Thyroid gland (tissue), 4 donors: ENCODE measurements at regions not wholly inside any gene's neighbourhood (a gene's known extent, or its start where the extent isn't known, plus 50 kb on each side); places are given as distances from the start of the nearest gene placed in this dataset.

Experiments used
- POLR2A ChIP-seq, 2 donors: fragments of 450-650 bp; IDR thresholded peaks; one replicate each; pipeline ENCODE4 v1.6.1; 2017; ENCODE audit warnings: antibody characterized with exemption in 2 of 2, mild to moderate bottlenecking in 2 of 2, moderate library complexity in 1 of 2
- TF ChIP-seq, protein P1 (sequence below), 6 experiments: fragments of 200-600 bp in 3 of 6; fragments of 450-650 bp in 3 of 6; sonication (generic) in 3 of 6; IDR thresholded peaks; one replicate each; pipeline ENCODE4 v1.5.1; 2016 to 2019; ENCODE audit warnings: antibody characterized with exemption in 6 of 6, mild to moderate bottlenecking in 2 of 6, inconsistent platforms in 1 of 6, moderate library complexity in 1 of 6

DNA sequence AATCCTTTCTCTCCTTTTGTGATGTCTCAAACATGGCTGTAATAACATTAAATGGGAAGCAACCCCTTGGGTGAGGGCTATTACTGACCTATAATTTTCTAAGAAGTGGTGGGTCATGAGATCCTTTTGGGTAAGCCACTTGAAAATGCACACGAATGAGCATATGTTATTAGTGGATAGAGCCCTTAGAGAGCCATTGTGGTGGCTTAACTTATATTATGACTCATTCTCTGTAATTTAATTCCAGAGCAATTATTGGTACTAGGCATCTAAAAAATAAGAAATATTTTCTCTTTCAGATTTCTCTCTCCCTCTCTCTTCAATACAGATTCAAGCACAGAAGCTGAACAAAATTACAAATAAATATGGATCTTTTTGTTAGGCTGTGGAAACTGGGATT, 1177.4 kb upstream of the PHF14 start:
- TF ChIP-seq, protein P1, sequence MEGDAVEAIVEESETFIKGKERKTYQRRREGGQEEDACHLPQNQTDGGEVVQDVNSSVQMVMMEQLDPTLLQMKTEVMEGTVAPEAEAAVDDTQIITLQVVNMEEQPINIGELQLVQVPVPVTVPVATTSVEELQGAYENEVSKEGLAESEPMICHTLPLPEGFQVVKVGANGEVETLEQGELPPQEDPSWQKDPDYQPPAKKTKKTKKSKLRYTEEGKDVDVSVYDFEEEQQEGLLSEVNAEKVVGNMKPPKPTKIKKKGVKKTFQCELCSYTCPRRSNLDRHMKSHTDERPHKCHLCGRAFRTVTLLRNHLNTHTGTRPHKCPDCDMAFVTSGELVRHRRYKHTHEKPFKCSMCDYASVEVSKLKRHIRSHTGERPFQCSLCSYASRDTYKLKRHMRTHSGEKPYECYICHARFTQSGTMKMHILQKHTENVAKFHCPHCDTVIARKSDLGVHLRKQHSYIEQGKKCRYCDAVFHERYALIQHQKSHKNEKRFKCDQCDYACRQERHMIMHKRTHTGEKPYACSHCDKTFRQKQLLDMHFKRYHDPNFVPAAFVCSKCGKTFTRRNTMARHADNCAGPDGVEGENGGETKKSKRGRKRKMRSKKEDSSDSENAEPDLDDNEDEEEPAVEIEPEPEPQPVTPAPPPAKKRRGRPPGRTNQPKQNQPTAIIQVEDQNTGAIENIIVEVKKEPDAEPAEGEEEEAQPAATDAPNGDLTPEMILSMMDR (IDR thresholded peaks at IDR 0.05) = no peak
- no peak for TF ChIP-seq POLR2A (IDR thresholded peaks at IDR 0.05)
